ENCODE measurements at regions not wholly inside any gene's neighbourhood (a gene's known extent, or its start where the extent isn't known, plus 50 kb on each side); places are given as distances from the start of the nearest gene placed in this dataset.

DNA sequence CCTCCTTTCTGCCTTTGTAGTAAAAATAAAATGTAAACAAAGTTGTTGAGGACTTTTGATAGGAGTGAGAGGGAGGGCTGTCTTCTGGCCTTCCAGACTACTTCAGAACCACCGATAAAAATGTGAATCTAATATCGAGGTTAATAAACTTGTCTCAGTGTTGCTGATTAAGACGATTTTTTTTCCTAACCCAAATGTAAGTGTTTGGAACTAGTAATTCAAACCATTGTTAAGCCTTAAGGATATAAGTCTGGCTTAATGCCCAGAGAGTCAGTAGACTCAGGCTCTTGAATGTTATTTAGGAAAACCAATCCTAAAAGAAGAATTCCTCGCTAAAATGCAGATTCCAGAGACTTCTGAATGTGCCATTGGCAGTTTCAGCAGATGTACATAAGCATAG is 356.9 kb downstream of the SIPA1L2 start:
- WGBS, 2 donors = 57 to 69% methylated on average over 4 of the region's 4 CpGs
- H3K9me3 ChIP-seq = no peaks in the 10 kb centered on the region
- H3K4me1 ChIP-seq = no peaks in the 10 kb centered on the region
- no peak for TF ChIP-seq POLR2A (IDR thresholded peaks at IDR 0.05)
- TF ChIP-seq, protein P1, sequence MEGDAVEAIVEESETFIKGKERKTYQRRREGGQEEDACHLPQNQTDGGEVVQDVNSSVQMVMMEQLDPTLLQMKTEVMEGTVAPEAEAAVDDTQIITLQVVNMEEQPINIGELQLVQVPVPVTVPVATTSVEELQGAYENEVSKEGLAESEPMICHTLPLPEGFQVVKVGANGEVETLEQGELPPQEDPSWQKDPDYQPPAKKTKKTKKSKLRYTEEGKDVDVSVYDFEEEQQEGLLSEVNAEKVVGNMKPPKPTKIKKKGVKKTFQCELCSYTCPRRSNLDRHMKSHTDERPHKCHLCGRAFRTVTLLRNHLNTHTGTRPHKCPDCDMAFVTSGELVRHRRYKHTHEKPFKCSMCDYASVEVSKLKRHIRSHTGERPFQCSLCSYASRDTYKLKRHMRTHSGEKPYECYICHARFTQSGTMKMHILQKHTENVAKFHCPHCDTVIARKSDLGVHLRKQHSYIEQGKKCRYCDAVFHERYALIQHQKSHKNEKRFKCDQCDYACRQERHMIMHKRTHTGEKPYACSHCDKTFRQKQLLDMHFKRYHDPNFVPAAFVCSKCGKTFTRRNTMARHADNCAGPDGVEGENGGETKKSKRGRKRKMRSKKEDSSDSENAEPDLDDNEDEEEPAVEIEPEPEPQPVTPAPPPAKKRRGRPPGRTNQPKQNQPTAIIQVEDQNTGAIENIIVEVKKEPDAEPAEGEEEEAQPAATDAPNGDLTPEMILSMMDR (IDR thresholded peaks at IDR 0.05) = no peak
- no peak overlapping the region for H3K4me3 ChIP-seq (replicated peaks in 1 of 3)
- intact Hi-C loops (cut with DNase I) = no loop called here
- H3K36me3 ChIP-seq = no peaks in the 10 kb centered on the region
- no peaks in the 10 kb centered on the region for H3K27me3 ChIP-seq
- no peak for DNase-seq
- no peak overlapping the region for H3K27ac ChIP-seq

DNA sequence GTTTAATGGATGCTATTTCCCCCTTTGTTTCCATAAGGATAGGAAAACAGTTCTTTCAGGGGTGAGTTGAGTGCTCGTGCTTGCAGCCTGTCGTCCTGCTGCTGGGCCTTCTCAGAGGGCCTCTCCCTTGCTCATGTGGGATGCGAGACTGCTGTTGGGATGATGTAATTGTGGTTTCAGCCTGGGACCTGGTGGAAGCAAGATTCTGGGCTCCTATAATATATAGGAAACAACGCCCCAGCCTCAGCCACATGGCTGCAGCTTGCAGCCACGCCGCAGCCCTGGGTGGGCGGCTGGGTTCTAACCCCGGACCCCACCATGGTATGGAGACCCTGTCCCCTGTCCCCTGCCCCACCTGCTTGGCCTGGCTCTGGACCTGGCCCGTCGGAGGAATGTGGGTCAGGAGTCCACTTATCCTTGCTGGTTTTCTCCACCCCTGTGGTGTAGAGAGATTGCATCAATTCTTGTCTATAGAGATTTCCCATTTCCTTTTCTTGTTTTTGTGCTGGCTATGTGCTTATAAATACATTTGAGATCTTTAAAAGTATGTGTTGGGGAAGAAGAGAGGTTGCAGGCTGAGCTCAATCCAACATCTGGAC is 357.8 kb downstream of the SIPA1L2 start:
- Histone ChIP-seq H3K9me3 (no peaks in the 10 kb centered on the region), H3K27ac (no peak overlapping the region), H3K4me1 (no peaks in the 10 kb centered on the region), H3K27me3 (no peaks in the 10 kb centered on the region), H3K36me3 (no peaks in the 10 kb centered on the region), H3K4me3 (replicated peaks in 1 of 3) (no peak overlapping the region)
- intact Hi-C loops (cut with DNase I) = no loop called here
- DNase-seq = no peak
- TF ChIP-seq, protein P1 (IDR thresholded peaks at IDR 0.05) = no peak
- TF ChIP-seq POLR2A (IDR thresholded peaks at IDR 0.05) = no peak
- WGBS, 2 donors = 85 to 87% methylated on average over 8 to 9 of the region's 10 CpGs

DNA sequence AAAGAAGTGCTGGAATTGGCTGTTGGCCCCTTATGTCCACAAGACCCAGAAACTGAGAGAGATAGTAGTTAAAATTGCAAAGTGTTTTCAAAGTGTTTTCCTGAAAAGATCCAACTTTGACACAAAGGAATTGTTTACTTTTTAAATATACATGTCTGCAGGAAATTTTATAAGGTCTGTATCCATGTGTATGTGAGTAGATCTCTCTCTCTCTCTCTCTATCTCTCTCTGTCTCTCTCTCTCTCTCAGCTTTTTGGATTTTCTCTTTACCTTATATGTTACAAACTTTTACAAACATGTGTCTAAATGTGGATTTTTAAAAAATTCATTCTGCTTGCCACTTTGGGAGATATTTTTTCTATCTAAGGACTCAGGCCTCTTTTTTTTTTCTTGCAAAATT is 358.6 kb downstream of the SIPA1L2 start:
- DNase-seq = no peak
- TF ChIP-seq, protein P1 (IDR thresholded peaks at IDR 0.05) = no peak
- Histone ChIP-seq H3K27ac (no peak overlapping the region), H3K27me3 (no peaks in the 10 kb centered on the region), H3K36me3 (no peaks in the 10 kb centered on the region), H3K9me3 (no peaks in the 10 kb centered on the region), H3K4me1 (no peaks in the 10 kb centered on the region), H3K4me3 (replicated peaks in 1 of 3) (no peak overlapping the region)
- intact Hi-C loops (cut with DNase I) = no loop called here

DNA sequence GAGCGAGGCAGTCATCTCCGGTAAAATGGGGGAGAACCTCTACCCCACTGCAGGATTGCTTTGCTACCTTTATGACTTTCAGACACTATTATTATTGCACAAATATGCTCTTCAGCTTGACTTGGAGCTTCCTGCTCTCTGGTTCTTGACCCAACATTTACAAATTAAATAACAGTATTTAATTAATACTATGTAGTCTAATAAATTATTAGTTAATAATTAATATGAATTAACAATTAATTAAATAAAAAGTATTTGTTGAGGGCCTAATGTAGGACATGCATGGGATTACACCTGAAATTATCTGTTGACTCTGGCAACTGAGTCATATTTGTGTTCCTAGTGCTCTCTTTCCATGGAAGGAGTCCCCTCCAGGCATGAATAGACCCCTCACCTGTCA is 359.9 kb downstream of the SIPA1L2 start:
- no peak overlapping the region for H3K4me3 ChIP-seq (replicated peaks in 1 of 3)
- H3K27me3 ChIP-seq = no peaks in the 10 kb centered on the region
- DNase-seq = no peak
- no peaks in the 10 kb centered on the region for H3K36me3 ChIP-seq
- no peaks in the 10 kb centered on the region for H3K9me3 ChIP-seq
- no peak for TF ChIP-seq POLR2A (IDR thresholded peaks at IDR 0.05)
- TF ChIP-seq, protein P1 (IDR thresholded peaks at IDR 0.05) = no peak
- intact Hi-C loops (cut with DNase I) = no loop called here
- 95 to 100% methylated on average over 2 of the region's 2 CpGs for WGBS, 2 donors
- H3K4me1 ChIP-seq = no peaks in the 10 kb centered on the region
- no peak overlapping the region for H3K27ac ChIP-seq

DNA sequence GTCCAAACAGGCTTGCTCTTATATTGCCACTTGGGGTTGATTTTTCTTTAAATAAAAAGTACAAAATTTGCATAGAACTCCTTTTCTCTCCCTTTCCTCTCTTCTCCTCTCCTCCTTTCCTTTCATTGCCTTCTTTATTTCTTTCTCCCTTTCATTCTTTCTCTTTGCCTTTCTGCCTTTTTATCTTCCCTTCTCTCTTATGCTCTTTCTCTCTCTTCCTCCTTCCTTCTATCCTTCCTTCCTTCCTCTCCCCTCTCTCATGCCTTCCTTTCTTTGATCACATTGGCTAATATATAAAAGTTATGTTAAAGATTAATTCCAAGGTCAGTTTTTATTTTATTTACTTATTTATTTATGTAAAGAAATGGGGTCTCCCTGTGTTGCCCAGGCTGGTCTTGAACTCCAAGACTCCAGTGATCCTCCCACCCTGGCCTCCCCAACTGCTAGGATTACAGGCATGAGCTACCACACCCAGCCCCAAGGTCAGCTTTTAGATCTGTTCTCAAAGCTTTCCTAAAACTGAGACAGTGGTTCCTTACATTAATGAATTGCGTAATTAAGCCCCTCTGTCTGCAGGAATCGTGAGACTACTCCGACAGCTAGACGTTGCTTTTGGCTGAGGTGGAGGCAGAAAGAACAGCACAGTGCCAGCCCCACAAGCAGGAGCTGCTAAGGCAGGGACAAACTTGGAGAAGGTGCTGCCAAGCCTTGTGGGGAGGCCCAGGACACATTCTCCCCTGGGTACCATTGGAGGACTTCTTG is 361.9 kb downstream of the SIPA1L2 start:
- no peaks in the 10 kb centered on the region for H3K4me1 ChIP-seq
- H3K27ac ChIP-seq = no peak overlapping the region
- WGBS, 2 donors = 92 to 95% methylated on average over 4 of the region's 4 CpGs
- intact Hi-C loops (cut with DNase I) = no loop called here
- DNase-seq = no peak
- no peak overlapping the region for H3K4me3 ChIP-seq (replicated peaks in 1 of 3)
- H3K27me3 ChIP-seq = no peaks in the 10 kb centered on the region
- TF ChIP-seq, protein P1 (IDR thresholded peaks at IDR 0.05) = no peak
- TF ChIP-seq POLR2A (IDR thresholded peaks at IDR 0.05) = no peak
- H3K9me3 ChIP-seq = no peaks in the 10 kb centered on the region
- H3K36me3 ChIP-seq = no peaks in the 10 kb centered on the region
